ENCODE measurements at regions not wholly inside any gene's neighbourhood (a gene's known extent, or its start where the extent isn't known, plus 50 kb on each side); places are given as distances from the start of the nearest gene placed in this dataset.
"Not testable (repeated sequence)": the region's sequence is repeated elsewhere in the genome, so short reads cannot be mapped to it uniquely, and the experiment has no call there.

DNA sequence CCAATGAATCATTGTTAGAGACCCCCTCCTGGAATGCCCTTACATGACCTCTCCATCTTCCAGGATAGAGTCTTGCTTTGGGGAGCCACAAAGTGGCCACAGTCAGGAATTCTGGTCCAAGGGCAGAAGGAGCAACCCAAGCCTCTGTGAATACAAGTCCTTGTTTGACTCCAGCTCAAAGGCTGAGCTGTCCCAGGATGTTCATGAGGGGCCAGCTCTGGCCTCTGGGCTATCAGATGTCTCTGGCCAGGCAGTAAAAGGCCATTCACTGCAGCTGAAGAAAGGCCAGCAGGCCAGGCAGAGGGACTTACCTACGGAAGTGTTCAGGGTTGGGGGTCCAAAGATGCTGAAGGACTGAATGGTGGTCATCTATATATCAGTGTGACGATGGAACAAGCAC is 98.3 kb upstream of the IPO9 start:
- no peak for DNase-seq

DNA sequence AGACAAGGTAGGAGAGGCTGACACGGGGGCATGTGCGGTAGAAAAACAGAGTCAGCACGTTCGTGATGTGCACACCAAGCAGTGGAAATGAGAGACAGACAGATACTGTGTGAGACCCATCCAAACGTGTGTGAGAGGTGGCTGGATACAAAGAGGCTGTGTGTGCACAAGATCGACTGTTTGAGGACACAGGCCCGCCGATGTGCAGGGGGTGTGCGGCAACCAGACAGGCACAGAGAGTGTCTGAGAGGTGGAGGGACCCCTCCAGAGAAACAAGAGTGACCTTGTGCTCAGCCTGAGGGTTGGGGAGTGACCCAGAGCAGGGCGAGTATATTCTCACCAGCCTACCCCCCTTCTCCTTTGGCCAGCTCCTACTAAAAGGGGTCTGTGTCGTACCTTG is 97.8 kb upstream of the IPO9 start:
- DNase-seq = no peak

DNA sequence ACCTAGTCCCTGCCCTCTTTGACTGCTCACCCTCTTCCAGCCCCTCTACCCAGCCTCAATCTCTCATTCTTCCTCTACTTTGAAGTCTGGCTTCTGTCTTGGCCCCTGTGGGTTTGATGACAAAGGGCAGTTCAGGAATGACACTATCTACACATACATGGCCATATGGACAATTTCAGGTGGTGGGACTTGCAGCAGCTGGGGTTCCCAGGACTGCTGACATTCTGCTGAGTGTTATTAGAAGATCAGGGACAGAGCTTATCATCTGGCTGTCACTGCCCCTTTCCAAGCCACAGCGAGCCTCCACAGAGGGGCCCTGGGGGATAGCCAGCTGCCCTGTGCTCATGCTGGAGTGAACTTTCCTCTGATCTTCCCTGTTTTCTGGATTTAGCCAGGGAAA is 97.4 kb upstream of the IPO9 start:
- no peak for DNase-seq

DNA sequence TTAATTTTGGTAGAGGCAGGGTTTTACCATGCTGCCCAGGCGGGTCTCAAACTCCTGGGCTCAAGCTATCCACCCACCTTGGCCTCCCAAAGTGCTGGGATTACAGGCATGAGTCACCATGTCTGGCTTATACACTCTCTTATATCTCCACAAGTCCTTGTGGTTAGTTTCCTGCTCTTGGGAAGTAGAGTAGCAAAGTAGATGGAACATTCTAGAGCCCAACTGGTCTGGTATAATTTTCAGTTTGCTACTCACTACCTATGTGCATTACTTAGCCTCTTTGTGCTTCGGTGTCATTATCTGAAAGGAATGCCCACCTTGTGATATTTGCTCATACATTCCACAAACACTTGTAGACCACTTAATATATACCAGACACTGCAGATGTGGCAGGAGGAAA is 96.6 kb upstream of the IPO9 start:
- no peak for DNase-seq

DNA sequence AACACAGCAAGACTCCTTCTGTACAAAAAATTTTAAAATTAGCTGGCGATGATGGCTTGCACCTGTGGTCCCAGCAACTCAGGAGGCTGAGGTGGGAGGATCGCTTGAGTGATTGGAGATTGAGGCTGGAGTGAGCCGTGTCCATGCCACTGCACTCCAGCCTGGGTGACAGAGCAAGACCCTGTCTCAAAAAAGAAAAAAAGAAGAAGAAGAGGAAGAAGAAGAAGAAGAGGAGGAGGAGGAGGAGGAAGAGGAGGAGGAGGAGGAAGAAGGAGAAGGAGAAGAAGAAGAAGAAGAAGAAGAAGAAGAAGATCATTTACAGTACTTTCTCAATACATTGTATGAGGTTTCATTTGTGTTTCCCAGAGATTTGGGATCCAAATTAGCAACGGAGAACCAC is 94.7 kb upstream of the IPO9 start:
- DNase-seq = not testable (repeated sequence)

DNA sequence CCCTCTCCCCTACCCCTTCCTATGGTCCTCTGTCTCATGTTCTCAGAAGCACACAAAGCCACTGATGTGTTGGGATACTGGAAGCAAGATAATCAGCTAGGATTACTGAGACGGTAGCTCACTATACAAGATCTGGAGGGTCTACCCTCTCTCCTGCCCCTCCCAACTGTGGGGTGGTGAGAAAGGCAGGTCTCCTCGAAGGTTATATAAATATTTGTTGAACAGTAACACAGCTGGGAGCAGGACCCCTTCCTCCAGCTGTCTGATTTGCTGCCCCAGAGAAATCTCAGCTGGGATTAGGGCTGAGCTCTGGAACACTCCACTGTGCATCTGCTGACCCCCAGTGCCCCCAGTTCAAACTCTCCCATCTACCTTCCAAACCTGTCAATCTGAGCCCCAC is 94.2 kb upstream of the IPO9 start:
- DNase-seq = no peak

DNA sequence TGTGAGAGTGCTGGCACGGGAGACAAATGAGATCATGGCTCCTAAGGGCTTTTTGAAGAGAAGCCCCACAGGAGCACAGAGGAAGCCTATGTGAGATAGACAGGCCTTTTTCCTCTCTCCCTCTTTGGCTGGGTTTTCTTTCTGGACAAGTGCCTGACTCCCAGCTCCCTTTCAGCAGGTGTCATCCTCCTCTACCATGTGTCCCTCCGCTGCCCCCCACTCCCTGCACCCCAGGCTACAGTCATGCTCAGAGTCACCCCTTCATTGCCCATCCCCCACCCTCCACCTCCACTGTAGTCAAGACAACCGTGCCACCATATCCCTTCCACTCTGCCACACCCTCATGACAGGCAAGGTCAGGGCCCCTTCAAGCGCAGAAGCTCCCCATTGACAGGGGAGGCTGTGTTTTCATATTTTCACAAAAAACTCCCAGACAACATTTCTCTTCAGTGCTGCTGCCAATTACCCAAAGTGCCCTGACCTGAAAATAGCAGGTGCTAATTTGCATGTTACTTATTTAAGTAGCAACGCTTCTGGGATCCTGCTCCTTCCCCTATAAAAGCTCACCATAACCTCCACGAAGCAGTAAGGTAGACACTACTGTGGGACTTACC is 92.1 kb upstream of the IPO9 start:
- no peak for DNase-seq

DNA sequence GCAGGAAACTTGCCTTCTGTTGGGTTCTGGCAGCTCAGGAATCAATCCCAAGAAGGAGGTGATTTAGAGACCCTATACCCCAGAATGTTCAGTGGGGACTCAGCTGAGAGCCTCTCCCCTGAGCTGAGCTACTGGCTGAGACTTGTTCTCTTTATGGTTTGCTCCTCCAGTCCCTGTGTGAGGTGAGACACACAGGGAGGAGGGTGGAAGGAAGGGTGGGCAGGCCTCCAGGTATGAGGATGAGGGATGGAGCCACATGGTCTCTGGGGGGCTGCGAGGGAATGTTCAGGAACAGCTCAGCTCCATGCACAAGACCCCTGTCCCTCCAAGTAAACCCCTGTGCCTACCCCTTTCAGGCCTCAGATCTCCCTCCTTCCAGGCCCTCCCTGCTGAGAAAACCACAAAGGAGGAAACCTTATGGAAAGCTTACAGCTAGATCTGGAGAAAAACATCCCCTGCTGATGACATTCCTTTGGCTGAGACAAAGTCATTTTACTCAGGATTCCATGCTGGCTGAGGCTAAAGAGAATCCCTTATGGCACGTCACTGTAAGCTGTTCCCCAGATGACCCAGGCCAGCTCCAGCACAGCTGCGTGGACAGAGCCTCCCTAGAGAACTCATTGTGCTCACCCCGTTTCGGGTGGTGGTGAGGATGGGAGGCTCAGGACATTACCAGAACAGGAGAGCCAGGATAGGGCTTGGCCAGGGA is 91.5 kb upstream of the IPO9 start:
- DNase-seq = no peak

DNA sequence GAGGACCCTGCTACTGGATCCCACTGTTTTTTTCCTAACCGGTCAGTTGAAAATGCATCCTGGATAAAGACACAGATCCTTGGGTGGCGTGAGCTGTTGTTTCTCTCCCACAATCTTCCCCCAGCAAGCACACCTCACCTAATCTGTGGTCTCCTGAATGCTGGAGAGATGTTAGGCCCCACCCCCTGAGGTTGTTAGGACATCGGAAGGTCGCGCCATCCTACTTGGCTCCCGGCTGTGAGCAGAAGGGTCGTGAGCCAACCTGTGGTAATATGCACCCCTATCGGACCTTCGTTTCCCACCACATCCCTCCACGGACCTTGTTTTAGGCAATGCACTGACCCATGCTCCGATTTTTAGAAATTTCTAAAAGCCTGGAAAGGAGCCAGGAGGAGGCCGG is 89.9 kb upstream of the IPO9 start:
- no peak for DNase-seq

DNA sequence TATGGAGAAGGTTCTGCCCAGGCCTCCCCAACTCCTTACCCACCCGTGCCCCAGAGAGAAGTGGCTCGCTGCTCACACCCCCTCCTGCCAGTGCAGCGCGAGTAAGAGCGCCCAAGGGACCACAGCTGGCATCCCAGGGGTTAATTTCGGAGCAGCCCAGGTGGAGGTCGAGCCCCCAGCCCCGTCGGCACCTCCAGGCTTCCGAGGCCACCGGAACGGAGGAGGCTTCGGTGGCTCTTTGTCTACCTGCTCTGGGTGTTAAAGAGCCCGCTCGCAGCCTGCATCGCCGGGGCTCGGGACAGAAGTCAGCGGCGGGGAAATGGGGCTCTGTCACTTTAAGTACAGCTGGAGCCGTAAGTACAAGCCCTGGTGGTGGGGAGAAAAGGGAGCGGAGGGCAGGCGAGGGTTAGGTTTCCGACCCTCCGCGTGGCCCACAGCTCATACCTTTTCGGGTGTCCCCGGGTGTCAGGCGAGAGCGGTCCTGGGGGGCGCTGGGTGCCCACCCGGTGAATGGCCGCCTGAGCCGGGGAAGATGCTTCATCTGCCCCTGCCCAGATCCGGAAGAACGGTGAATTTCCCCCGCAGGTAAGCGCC is 89.4 kb upstream of the IPO9 start:
- DNase-seq = no peak

DNA sequence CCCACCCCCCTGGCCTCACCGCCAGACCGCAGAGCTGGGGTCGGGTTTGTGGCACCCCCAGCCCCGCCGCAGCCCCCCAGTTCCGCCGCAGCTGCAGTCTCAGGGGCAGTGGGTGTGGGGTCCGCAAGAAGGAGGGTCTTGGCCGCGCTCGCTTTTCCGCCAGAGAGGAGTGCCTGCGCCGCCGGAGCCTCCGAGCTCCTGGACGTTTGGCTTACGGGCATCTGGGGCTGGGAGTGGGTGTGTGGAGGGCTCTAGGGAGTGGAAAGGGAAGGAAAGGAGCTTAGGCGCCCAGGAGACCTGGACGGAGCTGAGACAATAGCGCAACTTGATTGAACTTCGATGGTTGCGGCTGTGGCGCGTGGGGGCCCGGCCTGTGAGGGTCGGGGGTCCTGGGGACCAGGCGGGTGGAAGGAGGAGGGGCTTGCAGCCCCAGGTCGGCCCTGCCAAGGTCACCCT is 88.8 kb upstream of the IPO9 start:
- no peak for DNase-seq

DNA sequence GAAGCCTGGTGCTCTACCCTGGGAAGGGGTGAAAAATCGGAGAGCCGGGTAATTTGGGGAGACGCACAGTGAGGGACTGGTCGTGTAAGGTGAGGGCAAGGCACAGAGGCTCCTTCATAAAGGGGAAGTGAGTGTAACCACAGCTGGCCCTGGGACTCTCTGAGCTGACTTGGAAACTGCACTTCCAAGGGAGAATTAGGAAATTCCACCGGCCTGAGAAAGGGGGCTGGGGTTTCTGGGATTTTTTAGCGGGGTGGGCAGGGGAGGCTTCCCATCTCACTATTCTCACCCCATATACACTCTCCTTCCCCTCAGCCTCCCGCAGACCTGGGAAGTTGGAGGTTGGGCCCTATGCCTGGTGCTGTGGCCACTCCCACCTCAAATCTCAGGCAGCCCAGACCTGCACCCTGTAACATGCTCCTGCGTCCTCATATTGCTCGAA is 88.3 kb upstream of the IPO9 start:
- no peak for DNase-seq

DNA sequence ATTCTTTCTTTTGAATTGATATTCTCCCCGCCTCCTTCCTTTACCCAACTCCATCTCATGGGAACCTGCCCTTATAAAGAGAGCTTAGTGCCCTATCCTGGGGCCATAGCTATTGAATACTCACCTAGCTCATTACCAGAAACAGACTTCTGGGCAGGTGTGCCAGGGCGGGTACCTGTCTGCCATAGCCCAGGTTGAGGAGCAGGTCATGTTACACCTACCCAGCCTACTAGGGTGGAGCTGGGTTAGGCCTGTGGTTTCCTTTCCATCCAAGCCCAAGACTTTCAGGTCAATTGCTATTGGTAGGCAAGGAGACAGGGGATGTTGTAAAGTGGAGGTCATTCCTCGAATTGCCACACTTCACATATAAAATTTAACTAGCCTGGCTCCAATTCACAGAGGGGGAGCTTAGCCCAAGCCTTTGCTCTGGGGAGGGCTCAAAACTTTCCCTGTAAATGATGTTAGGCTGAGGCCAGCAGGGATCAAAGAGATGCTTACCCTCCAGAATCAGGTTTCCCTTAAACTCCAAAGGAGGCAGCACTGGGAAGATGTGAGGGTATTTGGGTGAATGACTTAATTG is 87.1 kb upstream of the IPO9 start:
- no peak for DNase-seq

DNA sequence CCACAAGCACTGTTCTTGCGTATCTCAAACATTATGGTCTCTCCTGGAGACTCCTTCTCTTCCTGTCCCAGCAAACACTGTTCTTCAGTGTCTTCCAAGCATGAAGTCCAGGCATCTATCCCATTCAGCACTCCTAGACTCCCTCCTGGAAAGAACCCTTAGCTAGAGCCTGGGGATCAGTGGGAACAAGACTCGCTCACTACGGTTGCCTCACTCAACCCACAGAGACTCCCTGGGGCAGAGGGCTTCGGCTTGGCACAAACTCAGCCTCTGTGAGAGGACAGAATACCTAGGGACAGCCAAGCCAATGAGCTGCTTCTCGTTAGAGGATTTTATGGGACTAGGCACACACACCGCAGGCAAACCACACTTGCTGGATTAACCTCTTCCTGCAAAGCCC is 86.5 kb upstream of the IPO9 start:
- no peak for DNase-seq

DNA sequence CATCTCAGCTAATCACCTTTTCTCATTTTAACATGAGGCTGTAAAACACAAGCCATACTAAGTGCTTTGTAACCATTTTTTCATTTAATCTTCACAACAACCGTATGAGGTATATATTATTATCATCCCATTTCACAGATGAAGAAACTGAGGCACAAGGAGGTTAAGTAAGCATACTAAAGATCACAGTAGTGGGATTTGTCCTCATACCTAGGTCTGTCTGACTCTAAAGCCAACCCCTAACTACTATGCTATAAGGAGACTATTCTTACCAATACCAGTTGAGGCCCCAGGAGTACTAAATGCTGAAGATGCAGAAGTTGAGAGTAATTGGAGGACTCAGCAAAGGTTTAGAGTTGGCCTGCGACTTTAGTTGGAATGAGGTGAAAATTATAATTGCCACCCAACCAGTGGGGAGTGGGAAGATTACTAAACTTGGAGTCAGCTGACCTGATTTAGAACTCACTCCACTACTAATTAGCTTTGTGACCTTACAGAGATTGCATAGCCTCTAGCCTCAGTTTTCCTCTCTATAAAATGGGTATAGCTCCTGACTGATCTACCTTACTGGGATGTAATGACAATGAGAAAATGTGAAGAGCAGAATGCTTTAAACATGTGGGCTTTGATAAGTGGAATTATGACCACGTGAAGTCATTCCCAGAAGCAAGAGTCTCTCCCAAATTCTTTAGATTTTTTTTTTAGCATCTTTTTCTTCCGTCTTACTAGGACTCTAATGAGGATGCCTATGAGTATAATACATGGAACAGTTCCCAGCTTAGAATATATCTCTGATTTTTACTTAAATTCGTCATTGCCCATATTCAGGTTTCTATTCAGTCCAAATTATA is 85.8 kb upstream of the IPO9 start:
- DNase-seq = no peak

DNA sequence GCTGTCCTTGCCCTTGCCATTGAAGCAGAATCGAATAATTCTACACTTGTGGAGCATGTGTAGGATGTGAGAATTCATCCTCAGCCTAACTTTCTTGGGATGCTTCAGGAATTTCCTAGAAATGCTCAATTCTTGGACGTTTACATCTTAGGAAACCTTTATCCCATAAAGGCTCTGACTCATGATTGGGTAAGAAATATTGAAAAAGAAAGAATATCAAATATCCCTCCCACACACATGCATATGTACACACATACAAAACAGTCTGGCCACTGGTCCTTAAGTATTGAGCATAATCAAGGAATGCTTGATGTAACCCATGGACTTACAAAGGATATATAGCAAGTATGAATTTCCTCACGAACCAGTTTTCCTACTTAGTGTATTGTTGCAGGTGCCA is 83.9 kb upstream of the IPO9 start:
- no peak for DNase-seq

DNA sequence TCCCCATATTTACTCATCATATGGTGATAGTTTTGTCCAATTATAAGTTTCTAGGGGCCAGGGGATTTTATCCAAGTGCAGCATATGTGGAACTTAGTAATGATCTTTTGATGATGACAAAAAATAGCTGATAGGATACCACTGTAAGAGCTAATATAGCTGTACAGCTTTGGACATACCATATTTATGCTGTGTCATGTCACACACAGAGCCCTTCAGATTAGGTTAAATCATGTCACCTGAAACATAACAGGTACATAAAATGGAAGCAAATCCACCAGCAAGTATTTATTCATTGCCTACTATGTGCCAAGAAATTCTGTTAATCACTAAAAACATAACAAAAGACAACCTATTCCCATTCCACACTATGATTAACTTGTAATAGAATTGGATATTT is 82.8 kb upstream of the IPO9 start:
- DNase-seq = no peak

DNA sequence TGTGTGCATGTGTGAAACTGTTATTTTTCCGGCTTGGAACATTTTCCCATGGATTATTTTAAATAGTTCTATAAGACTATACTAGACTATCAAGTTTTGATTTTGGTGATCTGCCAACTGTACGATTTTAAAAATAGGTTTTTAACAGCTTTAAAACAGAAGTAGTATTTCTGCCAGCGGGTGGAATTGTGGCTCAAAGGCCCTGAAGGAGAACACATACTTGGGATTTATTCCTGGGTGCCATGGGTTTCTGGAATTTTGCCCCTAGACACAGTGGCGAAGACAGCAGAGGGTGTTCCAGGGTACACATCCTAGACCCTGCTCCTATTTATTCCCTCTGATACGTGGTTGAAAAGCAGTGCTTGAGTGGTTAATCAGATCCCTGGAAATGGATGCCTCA is 81.7 kb upstream of the IPO9 start:
- DNase-seq = no peak

DNA sequence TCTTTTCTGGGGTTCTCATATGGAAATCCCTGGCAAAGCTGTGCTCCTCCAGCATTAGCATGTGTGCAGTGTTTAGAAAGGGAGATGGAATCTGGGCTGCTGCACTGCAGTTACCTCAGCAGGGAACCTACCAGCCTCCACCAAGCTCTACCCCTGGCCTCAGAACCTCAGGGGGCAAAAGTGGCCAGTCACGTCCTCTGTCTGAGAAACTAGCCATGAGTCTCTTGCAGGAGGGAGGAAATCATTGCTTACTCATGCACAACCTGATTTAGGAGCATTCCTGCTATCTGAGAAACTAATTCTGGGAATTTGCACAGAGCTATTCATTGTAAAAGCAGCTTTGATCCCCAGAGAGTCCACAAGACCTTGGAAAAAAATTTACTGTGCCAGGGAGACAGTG is 80.6 kb upstream of the IPO9 start:
- DNase-seq = peak; percentile 87

DNA sequence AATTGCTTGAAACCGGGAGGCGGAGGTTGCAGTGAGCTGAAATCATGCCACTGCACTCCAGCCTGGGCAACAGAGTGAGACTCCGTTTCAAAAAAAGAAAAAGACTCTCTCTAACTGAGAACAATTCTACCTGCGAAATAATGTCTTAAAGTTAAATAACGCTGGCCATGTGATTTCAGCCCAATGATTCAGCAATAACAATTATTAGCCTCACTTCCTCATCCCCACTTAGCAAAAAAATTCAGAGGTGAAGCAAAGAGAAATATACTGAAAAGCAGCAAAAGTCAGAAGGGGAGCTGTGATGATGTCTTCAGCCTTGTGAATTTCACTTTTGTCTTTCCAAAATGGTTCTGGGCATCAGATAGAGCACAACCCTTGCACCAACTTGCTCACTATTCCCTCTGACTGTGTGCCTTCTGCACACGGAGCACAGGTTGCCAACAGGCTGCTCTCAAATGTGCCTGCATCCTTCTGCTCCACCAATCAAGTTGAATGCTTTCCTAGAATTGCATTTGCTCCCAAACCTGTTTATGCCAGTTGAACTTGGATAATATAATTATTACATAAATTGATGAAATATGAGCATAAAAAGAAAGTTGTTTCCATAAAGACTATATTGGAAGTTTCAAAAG is 79.8 kb upstream of the IPO9 start:
- DNase-seq = no peak

DNA sequence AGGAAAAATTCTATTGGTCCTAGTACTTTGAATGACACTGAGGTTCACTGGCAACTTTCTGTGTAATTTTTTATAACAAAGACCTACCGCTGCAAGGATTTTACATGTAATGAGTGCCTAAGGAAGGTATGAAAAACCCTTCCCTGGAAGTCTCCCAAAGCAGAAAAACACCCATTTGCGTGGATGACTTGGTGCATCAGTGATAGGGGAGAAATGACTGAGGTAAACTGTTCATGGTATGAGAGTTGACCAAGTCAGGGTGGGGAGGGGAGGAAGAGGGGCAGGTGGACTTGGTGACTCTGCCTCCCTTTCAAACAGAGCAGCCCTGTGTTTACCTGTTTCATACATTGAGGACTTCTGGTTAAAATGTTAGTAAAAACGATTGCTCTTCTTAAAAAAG is 78.8 kb upstream of the IPO9 start:
- no peak for DNase-seq

DNA sequence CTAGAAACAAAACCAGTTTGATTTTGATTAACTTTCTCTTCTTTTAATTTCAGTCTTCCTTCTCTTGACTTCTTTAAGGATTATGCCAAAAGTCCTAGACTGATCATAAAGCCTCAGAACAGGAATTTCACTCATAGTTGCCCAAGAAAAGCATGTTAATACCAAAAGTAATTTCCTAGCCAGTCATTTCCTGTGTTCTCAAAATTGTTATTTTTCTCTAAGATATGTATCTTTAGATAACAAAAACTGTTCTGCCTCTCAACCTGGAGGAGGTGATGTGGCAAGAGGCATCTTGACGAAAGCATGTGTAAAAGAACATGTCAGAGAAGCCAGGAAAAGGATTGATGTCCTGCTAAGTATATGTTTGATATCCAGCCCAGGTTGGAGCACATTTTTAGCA is 78.0 kb upstream of the IPO9 start:
- DNase-seq = peak; percentile 82

DNA sequence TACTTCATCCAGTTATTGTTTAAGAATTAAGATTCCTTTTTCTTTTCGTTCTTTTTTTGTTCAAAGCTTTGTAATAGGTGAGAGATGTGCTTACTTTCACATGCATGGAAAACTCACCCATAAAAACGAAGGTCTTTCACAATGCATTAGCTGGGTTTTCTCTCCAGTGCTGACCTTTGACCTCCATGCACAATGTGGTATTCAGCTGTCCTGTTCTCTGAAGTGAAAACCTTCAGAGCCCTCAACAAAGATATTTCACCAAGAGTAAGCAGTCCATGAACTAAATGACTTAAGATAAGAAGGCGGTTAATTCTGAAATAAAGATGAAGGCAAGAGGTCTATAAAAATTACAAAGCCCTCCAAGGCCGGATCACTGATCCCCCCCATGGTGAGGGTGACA is 77.1 kb upstream of the IPO9 start:
- DNase-seq = peak; percentile 48
